ENCODE measurements at regions not wholly inside any gene's neighbourhood (a gene's known extent, or its start where the extent isn't known, plus 50 kb on each side); places are given as distances from the start of the nearest gene placed in this dataset.

DNA sequence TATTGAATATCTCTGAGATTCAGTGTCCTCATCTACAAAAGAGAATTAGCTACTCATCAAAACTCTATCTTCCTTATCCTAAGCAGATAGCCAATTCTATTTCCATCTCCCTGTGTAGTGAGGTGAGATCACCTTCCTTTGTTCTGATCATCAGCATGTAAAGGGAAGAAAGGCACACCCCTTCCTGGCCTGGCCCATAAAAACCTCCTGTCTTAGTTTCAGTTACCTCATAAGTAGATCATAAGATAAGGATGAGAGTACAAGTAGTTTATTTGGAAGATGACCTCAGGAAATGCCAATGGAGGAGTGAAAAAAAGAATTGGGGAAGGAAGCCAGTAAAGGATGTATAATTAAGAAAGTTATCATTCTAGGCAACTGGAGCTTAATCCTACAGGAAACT lies 114.5 kb upstream of the GADL1 start:
- CTCF ChIA-PET: no interaction called here
- RAD21 ChIA-PET (ENCODE audit: low non-redundant PET in 1 of 2, low total read pairs in 2 of 2, uncharacterized antibody in 2 of 2, unreplicated experiment in 2 of 2): no interaction called here
- Histone ChIP-seq H3K27ac (ENCODE audit: low read depth, low read length) (no peak overlapping the region), H3K9me3 (ENCODE audit: control insufficient read depth in 1 of 2, insufficient read depth in 1 of 2, low read depth in 1 of 2, low read length in 2 of 2) (no peaks in the 10 kb centered on the region), H3K4me1 (ENCODE audit: control insufficient read depth in 1 of 2, insufficient read depth in 2 of 2, low read length in 2 of 2) (no peaks in the 10 kb centered on the region; a peak in 1 of 4 replicates), H3K36me3 (ENCODE audit: control insufficient read depth in 1 of 2, insufficient read depth in 2 of 2, low read length in 2 of 2) (no peaks in the 10 kb centered on the region), H3K4me2 (ENCODE audit: low read length) (no peak overlapping the region), H3K9me2 (ENCODE audit: insufficient read depth) (no peaks in the 10 kb centered on the region; the same call in 1 of the 2 replicates), H3K9ac (ENCODE audit: low read length) (no peak overlapping the region), H3K4me3 (replicated peaks in 1 of 2; ENCODE audit: low read depth in 1 of 2, low read length in 2 of 2) (no peak overlapping the region), H3K27me3 (ENCODE audit: insufficient read depth, low read length) (no peaks in the 10 kb centered on the region), H4K20me1 (ENCODE audit: insufficient read depth) (no peaks in the 10 kb centered on the region), H3K79me2 (ENCODE audit: insufficient read depth, low read length) (no peaks in the 10 kb centered on the region), H2AFZ (ENCODE audit: low read depth, low read length, poor library complexity, severe bottlenecking) (no peak overlapping the region)
- POLR2A ChIA-PET: no interaction called here
- ATAC-seq (no peak), DNase-seq (ENCODE audit: low read depth, low spot score) (no peak)
- TF ChIP-seq, protein P1, sequence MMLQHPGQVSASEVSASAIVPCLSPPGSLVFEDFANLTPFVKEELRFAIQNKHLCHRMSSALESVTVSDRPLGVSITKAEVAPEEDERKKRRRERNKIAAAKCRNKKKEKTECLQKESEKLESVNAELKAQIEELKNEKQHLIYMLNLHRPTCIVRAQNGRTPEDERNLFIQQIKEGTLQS (IDR thresholded peaks at IDR 0.05): no peak
- TF ChIP-seq, protein P2, sequence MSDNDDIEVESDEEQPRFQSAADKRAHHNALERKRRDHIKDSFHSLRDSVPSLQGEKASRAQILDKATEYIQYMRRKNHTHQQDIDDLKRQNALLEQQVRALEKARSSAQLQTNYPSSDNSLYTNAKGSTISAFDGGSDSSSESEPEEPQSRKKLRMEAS (IDR thresholded peaks at IDR 0.05): no peak
- no peak for TF ChIP-seq POLR2AphosphoS5 (IDR thresholded peaks at IDR 0.05; ENCODE audit: low read depth, low read length)
- no peak for TF ChIP-seq RAD21 (IDR thresholded peaks at IDR 0.05; ENCODE audit: low read depth)
- no peak for TF ChIP-seq ZFX (IDR thresholded peaks at IDR 0.05)
- TF ChIP-seq, protein P3, sequence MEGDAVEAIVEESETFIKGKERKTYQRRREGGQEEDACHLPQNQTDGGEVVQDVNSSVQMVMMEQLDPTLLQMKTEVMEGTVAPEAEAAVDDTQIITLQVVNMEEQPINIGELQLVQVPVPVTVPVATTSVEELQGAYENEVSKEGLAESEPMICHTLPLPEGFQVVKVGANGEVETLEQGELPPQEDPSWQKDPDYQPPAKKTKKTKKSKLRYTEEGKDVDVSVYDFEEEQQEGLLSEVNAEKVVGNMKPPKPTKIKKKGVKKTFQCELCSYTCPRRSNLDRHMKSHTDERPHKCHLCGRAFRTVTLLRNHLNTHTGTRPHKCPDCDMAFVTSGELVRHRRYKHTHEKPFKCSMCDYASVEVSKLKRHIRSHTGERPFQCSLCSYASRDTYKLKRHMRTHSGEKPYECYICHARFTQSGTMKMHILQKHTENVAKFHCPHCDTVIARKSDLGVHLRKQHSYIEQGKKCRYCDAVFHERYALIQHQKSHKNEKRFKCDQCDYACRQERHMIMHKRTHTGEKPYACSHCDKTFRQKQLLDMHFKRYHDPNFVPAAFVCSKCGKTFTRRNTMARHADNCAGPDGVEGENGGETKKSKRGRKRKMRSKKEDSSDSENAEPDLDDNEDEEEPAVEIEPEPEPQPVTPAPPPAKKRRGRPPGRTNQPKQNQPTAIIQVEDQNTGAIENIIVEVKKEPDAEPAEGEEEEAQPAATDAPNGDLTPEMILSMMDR (IDR thresholded peaks at IDR 0.05 in 2 of 3, conservative IDR thresholded peaks at IDR 0.05 in 1 of 3; ENCODE audit: borderline replicate concordance in 1 of 3, insufficient read depth in 1 of 3, low read depth in 2 of 3, low read length in 2 of 3): no peak
- no peak for TF ChIP-seq CBX3 (IDR thresholded peaks at IDR 0.05; ENCODE audit: low read depth)
- TF ChIP-seq EGR1 (IDR thresholded peaks at IDR 0.05; ENCODE audit: low read depth): no peak
- no peak for TF ChIP-seq FOSL1 (IDR thresholded peaks at IDR 0.05; ENCODE audit: low read depth)
- no TSS peak for BruUV-seq (replicated peaks)
- intact Hi-C loops (cut with micrococcal nuclease): no loop called here

DNA sequence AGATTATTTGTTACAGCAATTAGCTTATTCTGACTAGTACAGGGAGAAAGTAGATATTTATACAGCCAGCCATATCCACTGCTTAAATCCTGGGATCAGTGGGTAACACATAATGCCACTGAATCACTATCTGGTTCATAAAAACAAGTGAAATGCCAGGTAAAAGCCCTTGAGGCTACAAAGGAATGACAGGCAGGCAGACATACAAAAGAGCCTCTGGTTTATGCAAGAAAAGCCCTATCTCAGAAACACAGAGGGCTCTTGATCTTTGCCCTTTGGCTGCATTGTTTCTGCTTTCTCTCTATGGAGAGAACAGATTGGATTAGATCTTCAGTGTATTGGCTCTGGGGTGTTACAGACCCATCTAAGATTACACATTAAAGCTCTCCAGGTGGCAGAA lies 115.4 kb upstream of the GADL1 start:
- RAD21 ChIA-PET (ENCODE audit: low non-redundant PET in 1 of 2, low total read pairs in 2 of 2, uncharacterized antibody in 2 of 2, unreplicated experiment in 2 of 2): no interaction called here
- Histone ChIP-seq H3K4me2 (ENCODE audit: low read length) (no peak overlapping the region), H3K9me2 (ENCODE audit: insufficient read depth) (no peaks in the 10 kb centered on the region; the same call in 1 of the 2 replicates), H3K4me1 (ENCODE audit: control insufficient read depth in 1 of 2, insufficient read depth in 2 of 2, low read length in 2 of 2) (no peaks in the 10 kb centered on the region; a peak in 1 of 4 replicates), H2AFZ (ENCODE audit: low read depth, low read length, poor library complexity, severe bottlenecking) (no peak overlapping the region), H3K27ac (ENCODE audit: low read depth, low read length) (no peak overlapping the region), H3K36me3 (ENCODE audit: control insufficient read depth in 1 of 2, insufficient read depth in 2 of 2, low read length in 2 of 2) (no peaks in the 10 kb centered on the region), H3K79me2 (ENCODE audit: insufficient read depth, low read length) (no peaks in the 10 kb centered on the region), H3K27me3 (ENCODE audit: insufficient read depth, low read length) (no peaks in the 10 kb centered on the region), H3K9ac (ENCODE audit: low read length) (no peak overlapping the region), H4K20me1 (ENCODE audit: insufficient read depth) (no peaks in the 10 kb centered on the region), H3K9me3 (ENCODE audit: control insufficient read depth in 1 of 2, insufficient read depth in 1 of 2, low read depth in 1 of 2, low read length in 2 of 2) (no peaks in the 10 kb centered on the region), H3K4me3 (replicated peaks in 1 of 2; ENCODE audit: low read depth in 1 of 2, low read length in 2 of 2) (no peak overlapping the region)
- DNase-seq (ENCODE audit: low read depth, low spot score): no peak
- no TSS peak for BruUV-seq (replicated peaks)
- intact Hi-C loops (cut with micrococcal nuclease): no loop called here
- CTCF ChIA-PET: no interaction called here
- POLR2A ChIA-PET: no interaction called here
- ATAC-seq: no peak
- no peak for TF ChIP-seq EZH2 (IDR thresholded peaks at IDR 0.05)
- no peak for TF ChIP-seq CBX3 (IDR thresholded peaks at IDR 0.05; ENCODE audit: low read depth)
- TF ChIP-seq ZNF274 (IDR thresholded peaks at IDR 0.05; ENCODE audit: low read depth, low read length): no peak
- no peak for TF ChIP-seq SP1 (IDR thresholded peaks at IDR 0.05; ENCODE audit: low read depth)
- TF ChIP-seq TCF7L2 (IDR thresholded peaks at IDR 0.05; ENCODE audit: borderline replicate concordance, extremely low read depth, insufficient read depth, insufficient read length): no peak
- TF ChIP-seq, protein P3 (IDR thresholded peaks at IDR 0.05 in 2 of 3, conservative IDR thresholded peaks at IDR 0.05 in 1 of 3; ENCODE audit: borderline replicate concordance in 1 of 3, insufficient read depth in 1 of 3, low read depth in 2 of 3, low read length in 2 of 3): no peak
- no peak for TF ChIP-seq SIN3A (IDR thresholded peaks at IDR 0.05; ENCODE audit: low read depth)
- TF ChIP-seq, protein P4, sequence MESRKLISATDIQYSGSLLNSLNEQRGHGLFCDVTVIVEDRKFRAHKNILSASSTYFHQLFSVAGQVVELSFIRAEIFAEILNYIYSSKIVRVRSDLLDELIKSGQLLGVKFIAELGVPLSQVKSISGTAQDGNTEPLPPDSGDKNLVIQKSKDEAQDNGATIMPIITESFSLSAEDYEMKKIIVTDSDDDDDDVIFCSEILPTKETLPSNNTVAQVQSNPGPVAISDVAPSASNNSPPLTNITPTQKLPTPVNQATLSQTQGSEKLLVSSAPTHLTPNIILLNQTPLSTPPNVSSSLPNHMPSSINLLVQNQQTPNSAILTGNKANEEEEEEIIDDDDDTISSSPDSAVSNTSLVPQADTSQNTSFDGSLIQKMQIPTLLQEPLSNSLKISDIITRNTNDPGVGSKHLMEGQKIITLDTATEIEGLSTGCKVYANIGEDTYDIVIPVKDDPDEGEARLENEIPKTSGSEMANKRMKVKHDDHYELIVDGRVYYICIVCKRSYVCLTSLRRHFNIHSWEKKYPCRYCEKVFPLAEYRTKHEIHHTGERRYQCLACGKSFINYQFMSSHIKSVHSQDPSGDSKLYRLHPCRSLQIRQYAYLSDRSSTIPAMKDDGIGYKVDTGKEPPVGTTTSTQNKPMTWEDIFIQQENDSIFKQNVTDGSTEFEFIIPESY (IDR thresholded peaks at IDR 0.05; ENCODE audit: extremely low read depth, insufficient replicate concordance, low read length): no peak

Data from HCT116 (cell line).